Liver (tissue), 7 donors: ENCODE measurements at regions not wholly inside any gene's neighbourhood (a gene's known extent, or its start where the extent isn't known, plus 50 kb on each side); places are given as distances from the start of the nearest gene placed in this dataset.

Experiments
- DNase-seq: peaks from one replicate; pipeline ENCODE4 v3.0.0-alpha.2; 2017; ENCODE audit warnings: low spot score
- H3K27ac ChIP-seq, 2 donors: one replicate each; pipeline ENCODE4 v1.7.0; 2013; ENCODE audit warnings: inconsistent platforms in 2 of 2, low read length in 2 of 2, control low read depth in 1 of 2, low read depth in 1 of 2, mild to moderate bottlenecking in 1 of 2
- H3K27me3 ChIP-seq, 4 donors: one replicate each; pipeline versions ENCODE4 v1.6.1 to v1.7.0; 2013; ENCODE audit warnings: low read length in 3 of 4, inconsistent platforms in 1 of 4, mild to moderate bottlenecking in 1 of 4, moderate library complexity in 1 of 4; ENCODE audit not compliant: control insufficient read depth in 4 of 4, insufficient read depth in 4 of 4
- H3K36me3 ChIP-seq, 4 donors: one replicate each; pipeline versions ENCODE4 v1.6.1 to v1.7.0; 2013; ENCODE audit warnings: low read length in 3 of 4, mild to moderate bottlenecking in 3 of 4, low read depth in 1 of 4, moderate library complexity in 1 of 4; ENCODE audit not compliant: control insufficient read depth in 4 of 4, insufficient read depth in 3 of 4
- H3K4me1 ChIP-seq, 4 donors: one replicate each; pipeline versions ENCODE4 v1.6.1 to v1.7.0; 2013; ENCODE audit warnings: low read length in 3 of 4, mild to moderate bottlenecking in 3 of 4, moderate library complexity in 1 of 4; ENCODE audit not compliant: control insufficient read depth in 4 of 4, insufficient read depth in 4 of 4
- H3K4me3 ChIP-seq, 3 donors: one replicate each; pipeline versions ENCODE4 v1.6.1 to v1.7.0; 2013; ENCODE audit warnings: low read length in 3 of 3, control low read depth in 1 of 3, low read depth in 1 of 3, mild to moderate bottlenecking in 1 of 3
- H3K9ac ChIP-seq, 2 donors: one replicate each; pipeline ENCODE4 v1.7.0; 2013; ENCODE audit warnings: low read length in 2 of 2, mild to moderate bottlenecking in 2 of 2, moderate library complexity in 2 of 2, control low read depth in 1 of 2, low read depth in 1 of 2
- H3K9me3 ChIP-seq, 4 donors: one replicate each; pipeline versions ENCODE4 v1.6.1 to v1.7.0; 2013; ENCODE audit warnings: low read length in 3 of 4; ENCODE audit not compliant: control insufficient read depth in 4 of 4
- ATF3 ChIP-seq: IDR thresholded peaks from 2 replicates; pipeline ENCODE4 v1.6.1; 2016; ENCODE audit warnings: antibody characterized with exemption
- EGR1 ChIP-seq, 2 donors: IDR thresholded peaks; 2 replicates each; pipeline ENCODE4 v1.6.1; 2016 to 2018; ENCODE audit warnings: antibody characterized with exemption in 2 of 2, low read depth in 2 of 2
- FOXA2 ChIP-seq: IDR thresholded peaks from 2 replicates; pipeline ENCODE4 v1.6.1; 2016; ENCODE audit warnings: antibody characterized with exemption
- GABPA ChIP-seq, 2 donors: IDR thresholded peaks in 1 of 2; conservative IDR thresholded peaks in 1 of 2; 2 replicates each; pipeline ENCODE4 v1.6.1; 2016; ENCODE audit warnings: antibody characterized with exemption in 2 of 2, mild to moderate bottlenecking in 1 of 2, moderate library complexity in 1 of 2
- HNF4G ChIP-seq: IDR thresholded peaks from 2 replicates; pipeline ENCODE4 v1.6.1; 2016; ENCODE audit warnings: antibody characterized with exemption
- JUND ChIP-seq, 2 donors: IDR thresholded peaks; 2 replicates each; pipeline ENCODE4 v1.6.1; 2016; ENCODE audit warnings: antibody characterized with exemption in 2 of 2
- NR2F2 ChIP-seq: IDR thresholded peaks from 2 replicates; pipeline ENCODE4 v1.6.1; 2016; ENCODE audit warnings: antibody characterized with exemption
- RAD21 ChIP-seq, 2 donors: IDR thresholded peaks; 2 replicates each; pipeline ENCODE4 v1.6.1; 2016; ENCODE audit warnings: antibody characterized with exemption in 2 of 2, mild to moderate bottlenecking in 2 of 2
- REST ChIP-seq: IDR thresholded peaks from 2 replicates; pipeline ENCODE4 v1.6.1; 2016; ENCODE audit warnings: antibody characterized with exemption, mild to moderate bottlenecking
- YY1 ChIP-seq: IDR thresholded peaks from 2 replicates; pipeline ENCODE4 v1.6.1; 2016; ENCODE audit warnings: antibody characterized with exemption, mild to moderate bottlenecking
- ZBTB33 ChIP-seq: IDR thresholded peaks from 2 replicates; pipeline ENCODE4 v1.6.1; 2016; ENCODE audit warnings: antibody characterized with exemption
- WGBS: extraction: QIAGEN DNeasy Blood & Tissue Kit; methylation state at CpG from one replicate; pipeline ENCODE4 v1.1.7; 2013; 5-methylcytosine and 5-hydroxymethylcytosine counted together
- donor health status: healthy.
- donor health status: healthy.
- donor health status: healthy.
- donor health status: healthy.

- TF ChIP-seq EGR1 (IDR thresholded peaks at IDR 0.05; ENCODE audit: low read depth in 2 of 2) = no peak
- no peak for TF ChIP-seq ATF3
These were observed 374.1 kb upstream of the ACO1 start (continued) for GRCh38 chr9:32010322-32010721.

DNA sequence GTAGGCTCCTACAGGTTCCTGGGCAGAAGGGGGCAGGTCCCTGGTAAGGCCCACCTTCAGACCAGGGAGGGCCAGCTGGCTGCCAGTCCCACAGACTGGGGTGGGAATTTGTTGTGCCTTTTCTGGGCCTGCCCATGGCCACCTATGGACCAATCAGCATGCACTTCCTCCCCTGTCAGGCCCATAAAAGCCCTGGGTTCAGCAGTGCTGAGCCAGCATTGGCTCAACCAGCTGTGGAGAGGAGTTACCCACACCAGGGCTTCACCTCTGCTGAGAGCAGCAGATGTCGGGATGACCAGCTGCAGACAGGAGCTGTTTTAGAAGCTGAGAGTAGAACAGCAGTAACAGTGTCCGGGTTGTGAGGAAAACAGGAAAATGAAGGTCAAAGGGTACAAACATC, 373.4 kb upstream of the ACO1 start:
- peaks cover 0 to 3% (median 0%) of the 10 kb centered on the region in 4 donors for H3K9me3 ChIP-seq
- H3K27me3 ChIP-seq = no peaks in the 10 kb centered on the region
- no peaks in the 10 kb centered on the region for H3K4me1 ChIP-seq
- DNase-seq = no peak
- no peaks in the 10 kb centered on the region for H3K36me3 ChIP-seq
- H3K9ac ChIP-seq = no peak overlapping the region
- no peak overlapping the region for H3K27ac ChIP-seq
- no peak overlapping the region for H3K4me3 ChIP-seq
- no peak for TF ChIP-seq NR2F2
- TF ChIP-seq RAD21 (IDR thresholded peaks at IDR 0.05) = no peak
- no peak for TF ChIP-seq HNF4G
- no peak for TF ChIP-seq FOXA2
- no peak for TF ChIP-seq JUND (IDR thresholded peaks at IDR 0.05)
- TF ChIP-seq GABPA (IDR thresholded peaks at IDR 0.05 in 1 of 2, conservative IDR thresholded peaks at IDR 0.05 in 1 of 2) = no peak
- TF ChIP-seq ATF3 = no peak
- no peak for TF ChIP-seq EGR1 (IDR thresholded peaks at IDR 0.05; ENCODE audit: low read depth in 2 of 2)
- no peak for TF ChIP-seq ZBTB33
- no peak for TF ChIP-seq REST
- no peak for TF ChIP-seq YY1
- WGBS = 76% methylated on average over 2 of the region's 2 CpGs

DNA sequence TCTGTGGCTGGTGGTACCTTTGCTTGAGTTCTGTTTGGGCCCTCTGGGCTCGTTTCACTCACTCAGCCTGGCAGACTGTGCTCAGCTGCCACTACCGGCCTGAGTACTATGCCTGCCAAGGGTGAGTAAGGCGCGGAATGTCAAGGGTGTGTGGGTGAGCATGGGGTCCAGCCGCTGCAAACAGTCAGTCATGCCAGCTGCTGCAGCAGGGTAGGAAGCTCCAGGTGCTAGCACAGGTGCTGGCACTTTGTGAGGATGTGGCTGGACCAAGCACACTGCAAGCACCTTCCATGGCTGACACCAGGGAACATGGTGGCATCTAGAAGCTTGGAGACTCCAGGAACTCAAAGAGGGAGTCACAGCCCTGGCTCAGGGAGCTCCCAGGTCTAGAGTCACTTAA, 368.6 kb upstream of the ACO1 start:
- WGBS = 82% methylated on average over 5 of the region's 5 CpGs
- no peak for TF ChIP-seq EGR1 (IDR thresholded peaks at IDR 0.05; ENCODE audit: low read depth in 2 of 2)

More for the DNA sequence above, 368.6 kb upstream of the ACO1 start:
- no peak overlapping the region for H3K9ac ChIP-seq
- H3K9me3 ChIP-seq = peaks cover 0 to 4% (median 2%) of the 10 kb centered on the region in 4 donors
- H3K27ac ChIP-seq = no peak overlapping the region
- H3K4me3 ChIP-seq = no peak overlapping the region
- H3K27me3 ChIP-seq = peaks cover 0 to 2% (median 0%) of the 10 kb centered on the region in 4 donors
- no peak for DNase-seq
- H3K36me3 ChIP-seq = no peaks in the 10 kb centered on the region
- H3K4me1 ChIP-seq = no peaks in the 10 kb centered on the region
